ENCODE measurements at regions not wholly inside any gene's neighbourhood (a gene's known extent, or its start where the extent isn't known, plus 50 kb on each side); places are given as distances from the start of the nearest gene placed in this dataset.
A peak's percentile ranks its signal among the peaks of the same experiment; 100 is the strongest.

DNA sequence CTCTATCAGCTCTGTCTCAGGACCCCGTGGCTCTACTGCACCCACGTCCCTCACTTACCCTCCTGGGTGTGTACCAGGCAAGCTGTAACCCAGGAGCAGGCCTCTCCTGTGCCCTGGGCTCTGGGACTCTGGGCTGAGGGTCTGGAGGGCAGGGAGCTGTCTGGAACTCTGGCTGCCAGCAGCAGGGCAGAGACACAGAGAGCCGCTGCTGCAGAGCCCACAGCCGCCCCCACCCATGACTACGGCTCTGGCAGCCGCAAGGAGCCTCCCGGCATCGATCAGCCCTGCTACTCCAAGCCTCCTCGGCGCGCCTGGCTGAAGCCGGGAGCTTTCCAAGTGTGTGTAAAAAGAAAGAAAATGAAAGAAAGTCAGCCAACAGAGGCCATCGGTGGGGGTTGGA lies 103.7 kb upstream of the ATP2B2 start:
- peak in 1 of 2 donors; percentile 68 for DNase-seq
- Histone ChIP-seq H3K9me3 (peaks cover 0 to 15% (median 4%) of the 10 kb centered on the region in 4 donors), H3K27ac (no peak overlapping the region), H3K4me3 (no peak overlapping the region), H3K36me3 (no peaks in the 10 kb centered on the region), H3K27me3 (no peaks in the 10 kb centered on the region), H3K4me1 (no peaks in the 10 kb centered on the region)
- ATAC-seq (ENCODE audit: low FRiP score in 2 of 2): no peak
- TF ChIP-seq EP300 (IDR thresholded peaks at IDR 0.05): no peak
- no peak for TF ChIP-seq POLR2A (IDR thresholded peaks at IDR 0.05)
- TF ChIP-seq POLR2AphosphoS5 (IDR thresholded peaks at IDR 0.05): no peak
- TF ChIP-seq, protein P1, sequence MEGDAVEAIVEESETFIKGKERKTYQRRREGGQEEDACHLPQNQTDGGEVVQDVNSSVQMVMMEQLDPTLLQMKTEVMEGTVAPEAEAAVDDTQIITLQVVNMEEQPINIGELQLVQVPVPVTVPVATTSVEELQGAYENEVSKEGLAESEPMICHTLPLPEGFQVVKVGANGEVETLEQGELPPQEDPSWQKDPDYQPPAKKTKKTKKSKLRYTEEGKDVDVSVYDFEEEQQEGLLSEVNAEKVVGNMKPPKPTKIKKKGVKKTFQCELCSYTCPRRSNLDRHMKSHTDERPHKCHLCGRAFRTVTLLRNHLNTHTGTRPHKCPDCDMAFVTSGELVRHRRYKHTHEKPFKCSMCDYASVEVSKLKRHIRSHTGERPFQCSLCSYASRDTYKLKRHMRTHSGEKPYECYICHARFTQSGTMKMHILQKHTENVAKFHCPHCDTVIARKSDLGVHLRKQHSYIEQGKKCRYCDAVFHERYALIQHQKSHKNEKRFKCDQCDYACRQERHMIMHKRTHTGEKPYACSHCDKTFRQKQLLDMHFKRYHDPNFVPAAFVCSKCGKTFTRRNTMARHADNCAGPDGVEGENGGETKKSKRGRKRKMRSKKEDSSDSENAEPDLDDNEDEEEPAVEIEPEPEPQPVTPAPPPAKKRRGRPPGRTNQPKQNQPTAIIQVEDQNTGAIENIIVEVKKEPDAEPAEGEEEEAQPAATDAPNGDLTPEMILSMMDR (IDR thresholded peaks at IDR 0.05): no peak
- 38 to 61% methylated on average over 11 to 13 of the region's 13 CpGs for whole genome bisulfite sequencing, 2 donors

DNA sequence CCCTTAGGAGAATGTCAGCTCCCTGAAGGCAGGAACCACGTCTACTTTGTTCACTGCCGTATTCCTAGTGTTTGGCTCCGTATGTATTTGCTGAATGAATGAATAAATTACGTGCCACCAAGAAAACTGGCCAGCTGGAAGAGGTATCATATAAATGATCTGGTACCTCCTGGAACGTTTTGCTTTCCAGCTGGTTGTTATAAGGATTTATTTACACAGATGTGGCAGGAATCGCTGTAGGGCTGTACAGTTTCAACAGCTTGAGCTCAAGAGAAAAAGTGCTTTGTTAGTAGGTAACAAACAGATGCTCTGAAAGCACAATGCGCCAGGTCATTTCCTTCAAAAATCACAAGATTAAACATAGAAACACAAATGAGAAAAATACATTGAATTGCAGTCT lies 108.8 kb upstream of the ATP2B2 start:
- Histone ChIP-seq H3K4me3 (no peak overlapping the region), H3K27me3 (no peaks in the 10 kb centered on the region), H3K36me3 (no peaks in the 10 kb centered on the region), H3K4me1 (no peaks in the 10 kb centered on the region), H3K9me3 (peaks cover 0 to 15% (median 4%) of the 10 kb centered on the region in 4 donors), H3K27ac (no peak overlapping the region)
- no peak for DNase-seq
- TF ChIP-seq POLR2A (IDR thresholded peaks at IDR 0.05) (no peak), POLR2AphosphoS5 (IDR thresholded peaks at IDR 0.05) (no peak), EP300 (IDR thresholded peaks at IDR 0.05) (no peak)
- TF ChIP-seq, protein P1 (IDR thresholded peaks at IDR 0.05): no peak
- no peak for ATAC-seq (ENCODE audit: low FRiP score in 2 of 2)
- WGBS, 2 donors: 73 to 76% methylated on average over 7 of the region's 7 CpGs

DNA sequence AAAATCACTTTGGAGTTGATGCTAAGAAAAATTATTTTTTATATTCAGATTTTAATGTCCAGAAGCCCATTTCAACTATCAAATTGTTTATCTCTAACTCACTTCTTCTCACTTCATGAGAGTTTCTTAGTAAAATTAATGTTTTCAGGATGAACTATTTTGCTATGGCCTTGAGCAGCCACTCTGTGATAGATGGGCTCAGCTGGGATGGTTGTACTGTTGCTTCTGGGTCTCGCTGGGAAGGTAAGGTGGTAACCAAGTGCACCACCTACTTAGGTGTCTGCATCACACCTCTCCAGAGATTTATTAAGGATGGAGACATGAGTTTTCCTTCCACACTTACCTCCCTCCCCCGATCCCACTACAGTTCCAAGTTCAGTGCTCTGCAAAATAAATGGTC lies 110.3 kb upstream of the ATP2B2 start:
- Histone ChIP-seq H3K4me3 (no peak overlapping the region), H3K27ac (no peak overlapping the region), H3K27me3 (no peaks in the 10 kb centered on the region), H3K4me1 (no peaks in the 10 kb centered on the region), H3K9me3 (peaks cover 0 to 15% (median 4%) of the 10 kb centered on the region in 4 donors), H3K36me3 (no peaks in the 10 kb centered on the region)
- no peak for ATAC-seq (ENCODE audit: low FRiP score in 2 of 2)
- DNase-seq: no peak
- TF ChIP-seq, protein P1 (IDR thresholded peaks at IDR 0.05): no peak
- TF ChIP-seq POLR2A (IDR thresholded peaks at IDR 0.05) (no peak), EP300 (IDR thresholded peaks at IDR 0.05) (no peak), POLR2AphosphoS5 (IDR thresholded peaks at IDR 0.05) (no peak)
- WGBS, 2 donors: 91 to 93% methylated on average over 2 of the region's 2 CpGs

DNA sequence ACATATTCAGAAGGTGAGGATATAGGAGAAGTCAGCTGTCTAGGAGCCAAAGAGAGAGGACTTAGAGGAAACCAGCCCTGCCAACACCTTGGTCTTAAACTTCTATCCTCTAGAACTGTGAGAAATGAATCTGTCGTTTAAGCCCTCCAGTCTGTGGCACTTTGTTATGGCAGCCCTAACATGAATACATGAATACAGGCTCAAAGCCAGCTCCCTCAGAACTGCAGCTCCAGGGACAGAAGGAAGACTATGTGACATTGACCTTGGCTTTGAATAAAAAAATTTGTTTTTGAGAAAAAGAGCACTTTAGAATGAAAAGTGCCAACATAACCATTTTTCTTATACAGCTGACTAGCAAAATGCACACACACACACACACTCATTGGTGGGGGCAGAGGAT lies 110.9 kb upstream of the ATP2B2 start:
- no peak for DNase-seq
- H3K4me1 ChIP-seq: no peaks in the 10 kb centered on the region
- ATAC-seq (ENCODE audit: low FRiP score in 2 of 2): no peak
- no peaks in the 10 kb centered on the region for H3K27me3 ChIP-seq
- whole genome bisulfite sequencing, 2 donors: 50 to 89% methylated on average over 1 of the region's 1 CpG
- H3K4me3 ChIP-seq: no peak overlapping the region
- H3K9me3 ChIP-seq: peaks cover 0 to 15% (median 4%) of the 10 kb centered on the region in 4 donors
- H3K27ac ChIP-seq: no peak overlapping the region
- TF ChIP-seq EP300 (IDR thresholded peaks at IDR 0.05) (no peak), POLR2A (IDR thresholded peaks at IDR 0.05) (no peak), POLR2AphosphoS5 (IDR thresholded peaks at IDR 0.05) (no peak)
- TF ChIP-seq, protein P1 (IDR thresholded peaks at IDR 0.05): no peak
- no peaks in the 10 kb centered on the region for H3K36me3 ChIP-seq

DNA sequence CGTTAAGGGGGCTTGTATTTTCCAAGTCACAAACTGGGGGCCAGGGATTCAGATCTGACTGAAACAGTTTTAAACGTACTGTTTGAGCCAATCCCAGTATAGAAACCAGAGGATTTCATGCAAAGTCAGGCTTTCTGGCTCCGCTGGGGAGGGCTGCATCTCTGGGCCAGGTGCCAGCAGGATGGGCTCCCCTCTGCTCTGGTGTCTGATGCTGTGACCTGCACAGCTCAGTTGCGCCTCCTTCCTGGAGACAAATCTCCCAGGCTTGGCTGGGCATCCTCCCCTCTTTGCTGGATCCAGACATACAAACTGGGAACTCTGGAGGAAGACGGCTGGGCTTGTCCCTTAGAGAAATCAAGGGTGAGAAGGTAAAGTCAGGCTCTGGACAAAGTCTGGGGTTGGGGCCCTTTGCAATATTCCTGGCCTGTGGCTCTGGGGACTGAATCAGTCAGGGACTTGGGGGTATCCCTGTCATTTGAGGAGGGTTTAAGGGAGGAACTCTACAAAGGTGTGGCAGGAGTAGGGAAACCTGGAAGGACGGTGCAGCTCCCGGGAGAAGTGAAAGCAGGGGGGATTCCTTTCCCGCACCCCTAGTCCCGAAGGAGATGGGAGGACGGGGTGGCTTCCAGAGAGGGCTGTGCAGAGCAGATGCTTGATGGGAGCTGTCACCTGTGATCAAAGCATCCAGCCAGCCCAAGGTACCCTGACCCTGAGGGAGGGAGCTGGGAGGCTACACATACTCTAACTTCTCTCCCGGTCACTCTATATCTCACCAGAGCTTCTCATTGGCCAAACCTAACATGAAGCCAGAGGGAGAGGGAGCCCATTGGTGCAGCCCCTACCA lies 114.8 kb upstream of the ATP2B2 start:
- Histone ChIP-seq H3K27me3 (no peaks in the 10 kb centered on the region), H3K4me1 (no peaks in the 10 kb centered on the region)
- no peak for DNase-seq

More for the DNA sequence above, 114.8 kb upstream of the ATP2B2 start:
- TF ChIP-seq POLR2A (IDR thresholded peaks at IDR 0.05): no peak
- TF ChIP-seq EP300 (IDR thresholded peaks at IDR 0.05): no peak
- TF ChIP-seq, protein P1 (IDR thresholded peaks at IDR 0.05): no peak
- TF ChIP-seq POLR2AphosphoS5 (IDR thresholded peaks at IDR 0.05): no peak
- no peak overlapping the region for H3K27ac ChIP-seq
- no peak for ATAC-seq (ENCODE audit: low FRiP score in 2 of 2)
- H3K36me3 ChIP-seq: no peaks in the 10 kb centered on the region
- no peak overlapping the region for H3K4me3 ChIP-seq
- H3K9me3 ChIP-seq: no peaks in the 10 kb centered on the region
- 39 to 57% methylated on average over 9 to 11 of the region's 11 CpGs for WGBS, 2 donors
